GM19467 (cell line): ENCODE measurements at regions not wholly inside any gene's neighbourhood (a gene's known extent, or its start where the extent isn't known, plus 50 kb on each side); places are given as distances from the start of the nearest gene placed in this dataset.

Source experiments
- ATAC-seq: cut with Tn5 transposase; IDR thresholded peaks from one replicate; pipeline ENCODE4 v1.9.1; 2021; ENCODE audit warnings: mild to moderate bottlenecking, moderate library complexity; ENCODE audit not compliant: unreplicated experiment

GRCh38 chr2:38509947-38510326 is 92.8 kb downstream of the HNRNPLL start:
- ATAC-seq, result no peak

- ATAC-seq, result no peak
Observed at GRCh38 chr2:38509314-38509946, 93.3 kb downstream of the HNRNPLL start.

- peak; percentile 70 for ATAC-seq
Observed at GRCh38 chr2:38508311-38509039, 94.3 kb downstream of the HNRNPLL start.

- ATAC-seq, result no peak
Observed at GRCh38 chr2:38507712-38508111, 95.0 kb downstream of the HNRNPLL start.

GRCh38 chr2:38505779-38506178 is 96.9 kb downstream of the HNRNPLL start:
- no peak for ATAC-seq

GRCh38 chr2:38504169-38504568 is 98.6 kb downstream of the HNRNPLL start:
- no peak for ATAC-seq

GRCh38 chr2:38502107-38502506 is 100.6 kb downstream of the HNRNPLL start:
- ATAC-seq, result no peak

- ATAC-seq, result no peak
Observed at GRCh38 chr2:38500283-38500634, 102.5 kb downstream of the HNRNPLL start.

- no peak for ATAC-seq
Observed at GRCh38 chr2:38499548-38500282, 103.0 kb downstream of the HNRNPLL start.

GRCh38 chr2:38498045-38498481 is 104.7 kb downstream of the HNRNPLL start:
- no peak for ATAC-seq

GRCh38 chr2:38497670-38498037 is 105.1 kb downstream of the HNRNPLL start:
- ATAC-seq, result no peak

GRCh38 chr2:38496927-38497669 is 105.6 kb downstream of the HNRNPLL start:
- ATAC-seq, result no peak

- ATAC-seq, result no peak
Observed at GRCh38 chr2:38495880-38496279, 106.8 kb downstream of the HNRNPLL start.

GRCh38 chr2:38494394-38494793 is 108.3 kb downstream of the HNRNPLL start:
- no peak for ATAC-seq

GRCh38 chr2:38492042-38492615 is 110.6 kb downstream of the HNRNPLL start:
- ATAC-seq, result no peak

GRCh38 chr2:38491436-38491835 is 111.3 kb downstream of the HNRNPLL start:
- ATAC-seq, result no peak

- ATAC-seq, result no peak
Observed at GRCh38 chr2:38489846-38490245, 112.8 kb upstream of the ATL2 start.

GRCh38 chr2:38487852-38488251 is 110.8 kb upstream of the ATL2 start:
- ATAC-seq, result no peak

GRCh38 chr2:38486213-38487026 is 109.3 kb upstream of the ATL2 start:
- ATAC-seq, result no peak

GRCh38 chr2:38485734-38486133 is 108.7 kb upstream of the ATL2 start:
- peak; percentile 86 for ATAC-seq
